ENCODE measurements at regions not wholly inside any gene's neighbourhood (a gene's known extent, or its start where the extent isn't known, plus 50 kb on each side); places are given as distances from the start of the nearest gene placed in this dataset.

DNA sequence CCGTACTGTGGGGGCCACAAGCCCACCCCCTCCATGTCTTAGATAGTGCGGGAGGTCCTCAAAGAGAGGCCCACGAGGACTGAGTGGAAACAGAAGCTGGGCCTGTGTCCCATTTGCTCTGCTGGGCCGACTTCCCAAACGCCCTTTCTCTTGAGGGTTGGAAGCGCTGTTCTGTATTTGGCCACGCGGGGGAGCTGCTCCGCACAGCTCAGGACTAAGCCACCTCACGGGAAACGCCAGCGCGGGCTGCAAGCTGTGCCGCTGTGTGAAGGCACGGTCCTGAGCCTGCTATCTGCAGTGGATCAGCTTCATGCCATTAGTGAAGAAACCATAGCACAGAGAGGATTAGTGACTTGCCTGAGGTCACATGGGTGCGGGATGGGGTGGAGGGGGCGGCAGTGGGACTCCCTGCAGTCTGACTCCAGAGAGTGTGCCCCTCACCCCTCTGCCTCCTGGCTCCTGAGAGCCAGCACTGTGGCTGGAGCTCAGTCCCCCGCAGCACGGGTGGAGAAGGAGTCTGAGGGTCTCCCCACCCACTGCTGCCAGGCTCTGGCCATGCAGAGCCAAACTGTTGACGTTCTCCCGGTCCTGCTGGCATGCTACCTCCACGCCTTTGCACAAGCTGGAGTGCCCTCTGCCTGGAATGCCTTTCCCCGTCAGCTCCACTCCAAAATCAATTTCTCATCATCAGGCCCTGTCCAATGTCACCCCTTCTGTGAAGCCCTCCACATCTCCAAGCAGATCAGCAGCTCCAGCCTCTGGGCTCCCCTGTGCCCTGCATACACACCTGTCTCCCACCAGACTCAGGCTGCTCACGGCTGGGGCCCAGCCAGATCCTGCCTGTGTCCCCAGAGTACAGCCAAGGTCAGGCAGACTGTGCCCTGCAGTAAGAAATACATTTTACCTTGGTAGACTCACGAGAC, 51.5 kb upstream of the LRRC32 start:
- DNase-seq: peak; percentile 85

DNA sequence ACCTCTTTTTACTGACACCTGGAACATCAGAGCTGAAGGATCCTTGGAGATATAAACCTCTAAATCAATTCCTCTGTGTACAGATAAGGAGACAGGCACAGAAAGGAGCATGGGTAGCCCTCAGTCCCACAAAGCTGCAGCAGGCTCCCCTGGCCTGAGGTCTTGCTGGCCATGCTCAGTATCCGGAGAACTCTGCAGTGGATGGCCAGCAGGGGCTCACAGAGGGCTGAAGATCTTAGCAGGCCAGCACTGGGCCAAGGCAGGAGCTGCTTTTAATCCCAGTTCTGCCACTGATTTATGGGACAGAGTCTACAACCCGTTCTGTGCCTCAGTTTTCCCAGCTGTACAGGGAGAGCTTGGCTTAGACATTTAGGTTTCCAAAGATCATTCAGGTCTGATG, 52.6 kb upstream of the LRRC32 start:
- no peak for DNase-seq

DNA sequence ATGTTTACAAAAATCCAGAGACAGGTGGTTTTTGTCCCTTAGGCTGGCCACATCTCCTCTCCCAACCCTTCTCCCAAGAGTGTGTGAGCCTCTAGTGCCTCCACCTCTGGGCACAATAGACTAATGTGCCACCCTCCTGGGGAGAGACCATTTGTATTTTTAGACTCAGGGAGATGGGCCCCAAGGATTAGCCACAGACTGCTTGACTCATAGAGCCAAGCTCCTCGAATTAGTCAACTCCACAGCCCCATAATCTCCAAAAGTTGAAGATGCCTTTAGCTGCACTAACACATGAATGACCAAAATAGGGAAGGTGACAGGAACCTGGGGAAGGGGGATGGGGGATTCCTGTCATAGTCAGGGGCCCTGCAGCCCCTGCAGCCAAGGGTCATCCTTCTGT, 53.0 kb upstream of the LRRC32 start:
- no peak for DNase-seq

DNA sequence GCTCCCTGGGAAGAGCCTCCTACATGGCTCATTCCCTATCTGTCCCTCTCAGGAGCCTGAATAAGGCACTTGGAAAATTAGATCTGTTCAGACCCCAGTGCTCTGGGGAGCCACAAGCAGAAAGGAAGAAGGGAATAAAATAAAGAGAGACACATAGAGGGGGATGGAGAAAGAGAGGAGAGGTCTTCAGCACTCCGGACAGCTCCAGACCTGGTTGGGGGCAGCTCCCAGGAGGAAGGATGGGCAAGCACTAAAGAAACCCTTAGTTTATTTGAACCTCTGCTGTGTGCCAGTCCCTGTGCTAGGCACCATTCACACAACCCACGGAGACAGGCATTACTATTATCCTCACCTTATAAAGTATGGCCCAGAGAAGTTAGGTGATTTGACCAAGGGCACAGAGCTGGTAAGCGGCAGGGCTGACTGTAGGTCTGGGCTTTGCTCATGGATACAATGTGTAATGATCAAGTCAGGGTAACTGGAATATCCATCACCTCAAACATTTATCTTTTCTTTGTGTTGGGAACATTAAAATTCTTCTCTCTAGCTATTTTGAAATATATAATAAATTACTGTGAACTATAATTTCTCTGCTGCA, 53.7 kb upstream of the LRRC32 start:
- DNase-seq: no peak

DNA sequence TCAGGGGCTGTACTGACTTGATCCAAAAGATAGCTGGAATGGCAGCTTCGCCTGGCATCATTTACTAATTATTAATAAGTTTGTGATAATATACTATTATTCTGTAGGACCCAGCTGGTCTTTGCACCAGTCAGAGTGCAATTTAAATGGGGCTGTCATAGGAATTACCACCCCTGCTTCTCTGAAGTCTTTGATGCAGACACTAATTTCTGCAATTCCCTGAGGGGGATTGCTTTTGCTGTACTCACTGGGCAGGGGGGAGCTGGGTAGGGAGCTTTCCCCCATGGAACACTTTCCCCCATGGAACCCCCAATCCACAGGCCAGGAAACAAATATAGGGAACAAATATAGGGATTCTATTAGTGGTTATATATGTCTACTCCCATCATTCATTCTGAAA, 54.9 kb upstream of the TSKU start:
- DNase-seq: no peak

DNA sequence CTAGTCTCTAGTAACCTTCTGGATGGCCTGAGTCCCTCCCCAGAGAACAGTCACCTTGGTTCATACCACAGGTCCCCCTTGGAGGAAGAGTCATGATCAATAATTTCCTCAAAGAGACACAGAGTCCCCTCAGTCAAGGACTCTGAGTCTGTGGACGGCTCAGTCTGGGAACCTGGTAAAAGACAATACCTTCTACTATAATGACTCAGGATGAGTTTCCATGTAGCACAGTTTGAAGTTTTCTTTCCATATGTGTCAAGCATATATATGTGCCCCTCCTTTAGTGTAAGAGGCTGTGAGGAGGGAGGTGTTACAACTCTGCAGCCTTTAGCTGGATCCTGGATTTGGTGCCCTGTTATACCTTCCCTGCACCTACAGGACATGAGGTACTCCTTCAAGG, 54.4 kb upstream of the TSKU start:
- DNase-seq: no peak

DNA sequence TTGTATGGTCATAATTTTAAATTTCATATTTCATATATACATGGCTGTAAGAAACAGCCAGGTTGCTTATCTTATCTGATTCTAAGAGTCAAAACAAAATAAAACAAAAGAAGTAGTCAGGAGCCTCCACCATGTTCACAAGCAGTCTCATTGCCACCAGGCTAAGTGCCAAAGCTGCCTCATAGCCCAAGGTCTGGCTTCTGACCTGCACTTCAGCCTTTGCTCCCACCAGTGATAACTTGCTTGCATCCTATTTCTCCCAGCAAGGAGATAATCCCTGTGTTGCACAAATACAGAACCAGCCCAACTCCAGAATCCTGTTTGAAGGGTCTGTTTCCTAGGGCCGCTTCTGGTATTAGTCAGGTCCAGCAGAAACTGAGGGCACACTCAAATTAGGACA, 53.9 kb upstream of the TSKU start:
- DNase-seq: no peak

DNA sequence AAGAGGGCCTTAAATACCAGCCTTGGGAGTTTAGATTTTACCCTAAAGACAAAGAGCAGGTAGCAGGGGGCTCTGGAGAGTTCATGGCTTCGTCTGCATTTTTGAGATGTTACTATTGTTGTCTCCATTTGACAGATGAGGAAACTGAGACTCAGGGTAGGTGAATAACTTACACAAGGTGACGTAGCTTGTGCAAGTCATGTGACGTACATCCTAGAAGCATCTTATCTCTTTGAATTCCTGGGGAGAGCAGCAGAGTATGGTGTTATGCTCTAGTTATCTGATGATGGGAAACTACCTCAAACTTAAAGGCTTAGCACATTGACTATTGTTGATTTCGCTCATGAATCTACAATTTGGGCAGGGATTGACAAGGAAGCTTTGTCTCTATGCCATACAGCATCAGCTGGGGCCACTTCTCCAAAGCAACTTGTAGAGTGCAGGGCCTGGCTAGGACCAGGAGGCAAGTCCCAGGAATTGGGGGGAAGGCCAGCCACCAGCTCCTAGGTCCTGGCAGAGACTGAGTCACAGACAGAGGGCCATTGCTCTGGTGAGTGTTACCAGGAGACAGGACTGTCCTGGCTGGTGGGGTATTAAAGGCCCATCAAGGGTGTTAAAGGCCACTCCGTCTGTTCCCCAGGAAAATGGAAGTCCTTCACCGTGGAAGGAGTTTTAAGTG, 52.1 kb upstream of the TSKU start:
- DNase-seq: no peak

DNA sequence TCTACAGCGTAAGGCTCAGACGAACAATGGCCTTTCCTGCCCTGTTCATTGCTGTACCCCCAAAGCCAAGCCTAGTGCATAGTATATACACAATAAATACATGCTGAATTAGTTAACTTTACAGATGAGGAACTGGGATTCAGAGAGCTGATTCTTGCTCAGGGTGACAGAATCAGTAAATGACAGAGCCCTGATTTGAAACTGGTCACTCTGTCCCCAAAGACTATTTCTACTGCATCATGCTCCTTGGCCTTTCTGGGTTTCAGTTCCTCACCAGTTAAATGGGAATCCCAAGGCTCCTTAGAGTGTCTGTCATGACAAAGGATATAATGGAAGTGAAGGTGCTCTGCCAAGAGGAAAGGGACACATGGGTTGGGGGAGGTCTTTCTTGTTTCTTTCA, 50.5 kb upstream of the TSKU start:
- DNase-seq: no peak

All from stimulated activated CD4-positive, alpha-beta T cell treated with anti-CD3 and anti-CD28 coated beads, Interleukin-15, amount 100 ng/mL, for 24 hours (primary cell).